HUES6 (cell line): ENCODE measurements at regions not wholly inside any gene's neighbourhood (a gene's known extent, or its start where the extent isn't known, plus 50 kb on each side); places are given as distances from the start of the nearest gene placed in this dataset.
"Not testable (repeated sequence)": the region's sequence is repeated elsewhere in the genome, so short reads cannot be mapped to it uniquely, and the experiment has no call there.

ENCODE experiments used
- H3K27ac ChIP-seq: 2 replicates; pipeline ENCODE4 v1.7.0; 2013; ENCODE audit warnings: low read depth, mild to moderate bottlenecking, low read length, inconsistent platforms
- H3K27me3 ChIP-seq: 2 replicates; pipeline ENCODE4 v1.6.1; 2013; ENCODE audit warnings: low read length; ENCODE audit not compliant: control insufficient read depth, insufficient read depth
- H3K36me3 ChIP-seq: 2 replicates; pipeline ENCODE4 v1.6.1; 2013; ENCODE audit warnings: low read length; ENCODE audit not compliant: control insufficient read depth, insufficient read depth
- H3K4me1 ChIP-seq: 2 replicates; pipeline ENCODE4 v1.6.1; 2013; ENCODE audit warnings: low read length; ENCODE audit not compliant: control insufficient read depth, insufficient read depth
- H3K4me3 ChIP-seq: 2 replicates; pipeline ENCODE4 v1.5.1; 2013; ENCODE audit warnings: low read depth, low read length
- H3K9ac ChIP-seq: one replicate; pipeline ENCODE4 v1.6.1; 2013; ENCODE audit warnings: mild to moderate bottlenecking, low read length
- H3K9me3 ChIP-seq: 2 replicates; pipeline ENCODE4 v1.6.1; 2013; ENCODE audit warnings: low read depth, low read length; ENCODE audit not compliant: control insufficient read depth, insufficient read depth

- Histone ChIP-seq H3K4me1 (no peaks in the 10 kb centered on the region), H3K9ac (no peak overlapping the region), H3K9me3 (no peaks in the 10 kb centered on the region)
Measured at GRCh38 chr6:10080561-10080960, 334.3 kb downstream of the TFAP2A start.

GRCh38 chr6:10078581-10078980 lies 336.3 kb downstream of the TFAP2A start:
- Histone ChIP-seq H3K36me3 (no peaks in the 10 kb centered on the region), H3K9ac (no peak overlapping the region), H3K4me3 (no peak overlapping the region), H3K9me3 (peaks cover 2% of the 10 kb centered on the region; the same call in 1 of the 2 replicates), H3K27me3 (no peaks in the 10 kb centered on the region), H3K27ac (no peak overlapping the region), H3K4me1 (no peaks in the 10 kb centered on the region)

More at GRCh38 chr6:10080561-10080960, 334.3 kb downstream of the TFAP2A start:
- H3K4me3 ChIP-seq = no peak overlapping the region
- no peaks in the 10 kb centered on the region for H3K36me3 ChIP-seq
- H3K27me3 ChIP-seq = no peaks in the 10 kb centered on the region
- no peak overlapping the region for H3K27ac ChIP-seq

- not testable (repeated sequence) for H3K9ac ChIP-seq, H3K4me1 ChIP-seq, H3K9me3 ChIP-seq, H3K4me3 ChIP-seq, H3K27me3 ChIP-seq, H3K36me3 ChIP-seq, H3K27ac ChIP-seq
Measured at GRCh38 chr6:10074726-10075125, 340.1 kb downstream of the TFAP2A start.

GRCh38 chr6:10073341-10073740 lies 341.5 kb downstream of the TFAP2A start:
- Histone ChIP-seq H3K9ac (no peak overlapping the region), H3K4me1 (no peaks in the 10 kb centered on the region), H3K27me3 (no peaks in the 10 kb centered on the region), H3K36me3 (no peaks in the 10 kb centered on the region), H3K27ac (no peak overlapping the region), H3K4me3 (no peak overlapping the region), H3K9me3 (peaks cover 2% of the 10 kb centered on the region; the same call in 1 of the 2 replicates)

- Histone ChIP-seq H3K9ac (no peak overlapping the region), H3K4me3 (no peak overlapping the region), H3K27ac (no peak overlapping the region), H3K36me3 (no peaks in the 10 kb centered on the region), H3K4me1 (no peaks in the 10 kb centered on the region), H3K9me3 (peaks cover 2% of the 10 kb centered on the region; the same call in 1 of the 2 replicates), H3K27me3 (no peaks in the 10 kb centered on the region)
Measured at GRCh38 chr6:10071631-10072220, 343.1 kb downstream of the TFAP2A start.

- H3K27me3 ChIP-seq = no peaks in the 10 kb centered on the region
- H3K9ac ChIP-seq = no peak overlapping the region
Measured at GRCh38 chr6:10060004-10060403, 354.9 kb downstream of the TFAP2A start.

GRCh38 chr6:10054672-10055071 lies 360.2 kb downstream of the TFAP2A start:
- Histone ChIP-seq H3K36me3 (no peaks in the 10 kb centered on the region), H3K9me3 (no peaks in the 10 kb centered on the region; the same call in 1 of the 2 replicates), H3K27ac (no peak overlapping the region), H3K4me1 (peaks cover 4% of the 10 kb centered on the region; the same call in 1 of the 2 replicates), H3K4me3 (no peak overlapping the region), H3K27me3 (no peaks in the 10 kb centered on the region), H3K9ac (no peak overlapping the region)

More at GRCh38 chr6:10060004-10060403, 354.9 kb downstream of the TFAP2A start:
- Histone ChIP-seq H3K36me3 (no peaks in the 10 kb centered on the region), H3K4me3 (no peak overlapping the region), H3K4me1 (peaks cover 11% of the 10 kb centered on the region; the same call in 1 of the 2 replicates), H3K9me3 (no peaks in the 10 kb centered on the region), H3K27ac (no peak overlapping the region)

- H3K27me3 ChIP-seq = no peaks in the 10 kb centered on the region
Measured at GRCh38 chr6:10051283-10051682, 363.6 kb downstream of the TFAP2A start.

GRCh38 chr6:10048370-10049297 lies 366.2 kb downstream of the TFAP2A start:
- Histone ChIP-seq H3K4me1 (peaks cover 3% of the 10 kb centered on the region; the same call in 1 of the 2 replicates), H3K27ac (no peak overlapping the region), H3K9ac (no peak overlapping the region), H3K36me3 (no peaks in the 10 kb centered on the region), H3K27me3 (no peaks in the 10 kb centered on the region), H3K4me3 (no peak overlapping the region), H3K9me3 (no peaks in the 10 kb centered on the region; the same call in 1 of the 2 replicates)

More at GRCh38 chr6:10051283-10051682, 363.6 kb downstream of the TFAP2A start:
- Histone ChIP-seq H3K4me3 (no peak overlapping the region), H3K27ac (no peak overlapping the region), H3K9me3 (no peaks in the 10 kb centered on the region; the same call in 1 of the 2 replicates), H3K4me1 (peaks cover 3% of the 10 kb centered on the region; the same call in 1 of the 2 replicates), H3K9ac (no peak overlapping the region), H3K36me3 (no peaks in the 10 kb centered on the region)

GRCh38 chr6:10042280-10042679 lies 372.6 kb downstream of the TFAP2A start:
- no peaks in the 10 kb centered on the region for H3K36me3 ChIP-seq
- H3K9me3 ChIP-seq = peaks cover 3% of the 10 kb centered on the region; the same call in 1 of the 2 replicates
- H3K27me3 ChIP-seq = no peaks in the 10 kb centered on the region
- H3K9ac ChIP-seq = no peak overlapping the region
- H3K4me3 ChIP-seq = no peak overlapping the region
- H3K27ac ChIP-seq = no peak overlapping the region
- H3K4me1 ChIP-seq = no peaks in the 10 kb centered on the region
